T-helper 1 cell (primary cell): ENCODE measurements at regions not wholly inside any gene's neighbourhood (a gene's known extent, or its start where the extent isn't known, plus 50 kb on each side); places are given as distances from the start of the nearest gene placed in this dataset.
"Not testable (repeated sequence)": the region's sequence is repeated elsewhere in the genome, so short reads cannot be mapped to it uniquely, and the experiment has no call there.

Source experiments
- DNase-seq, 5 donors: peaks; one replicate each; pipeline ENCODE4 v3.0.0-alpha.2; 2012 to 2020

GRCh38 chr12:47343684-47344567 lies 264.2 kb upstream of the AMIGO2 start:
- no peak for DNase-seq

DNA sequence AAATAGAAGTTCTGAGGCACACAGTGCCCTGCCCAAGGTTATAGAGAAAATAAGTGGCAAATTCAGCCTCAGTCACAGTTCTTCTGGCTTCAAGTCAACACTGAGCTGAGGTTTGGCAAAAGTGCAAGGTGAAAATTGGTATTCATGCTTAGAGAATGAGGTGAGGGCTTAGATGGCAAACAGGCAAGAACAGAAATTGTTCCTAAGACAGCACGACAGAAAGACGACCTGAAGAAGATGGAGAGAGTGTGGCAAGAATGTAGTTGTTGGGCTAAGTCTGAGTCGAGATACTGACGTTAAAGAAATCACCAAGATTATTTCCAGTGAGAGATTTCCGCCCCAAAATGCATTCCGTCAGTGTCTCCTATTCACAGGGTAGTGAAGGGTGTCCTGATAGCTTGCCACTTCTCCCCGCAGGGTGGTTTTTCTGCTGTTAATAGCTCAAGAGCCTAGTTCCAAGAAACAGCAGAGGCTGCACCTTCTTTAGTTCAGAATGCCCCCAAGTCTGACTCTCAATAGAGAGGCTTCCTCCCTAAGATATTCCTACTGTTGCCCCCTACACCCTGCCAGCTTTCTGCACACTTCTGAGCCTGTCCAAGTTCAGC lies 260.8 kb upstream of the AMIGO2 start:
- no peak for DNase-seq

GRCh38 chr12:47337581-47337980 lies 257.8 kb upstream of the AMIGO2 start:
- no peak for DNase-seq

- not testable (repeated sequence) for DNase-seq
Measured at GRCh38 chr12:47333271-47333858, 253.6 kb upstream of the AMIGO2 start.

DNA sequence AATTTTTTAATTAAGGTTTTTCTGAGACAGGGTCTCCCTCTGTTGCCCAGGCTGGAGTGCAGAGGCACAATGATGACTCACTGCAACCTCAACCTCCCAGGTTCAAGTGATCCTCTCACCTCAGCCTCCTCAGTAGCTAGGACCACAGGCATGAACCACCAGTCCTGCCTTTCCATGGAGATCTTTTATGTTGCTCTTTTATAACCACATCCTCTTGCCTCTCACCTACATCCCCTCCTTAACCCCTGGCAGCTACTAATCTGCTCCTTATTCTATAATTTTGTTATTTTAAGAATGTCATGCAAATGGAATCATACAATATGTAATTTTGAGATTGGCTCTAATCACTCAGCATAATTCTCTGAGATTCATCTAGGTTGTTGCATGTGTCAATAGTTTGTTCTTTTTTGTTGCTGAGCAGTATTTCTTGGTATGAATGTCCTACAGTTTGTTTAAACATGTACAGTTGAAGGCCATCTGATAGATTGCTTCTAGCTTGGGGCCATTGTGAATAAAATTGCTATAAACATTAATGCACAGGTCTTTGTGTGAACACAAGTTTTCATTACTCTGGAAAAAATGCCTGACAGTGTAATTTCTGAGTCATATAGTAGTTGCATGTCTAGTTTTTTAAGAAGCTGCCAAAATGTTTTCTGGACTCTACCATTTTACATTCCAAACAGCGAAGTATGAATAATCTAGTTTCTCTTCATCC lies 249.2 kb upstream of the AMIGO2 start:
- no peak for DNase-seq

DNA sequence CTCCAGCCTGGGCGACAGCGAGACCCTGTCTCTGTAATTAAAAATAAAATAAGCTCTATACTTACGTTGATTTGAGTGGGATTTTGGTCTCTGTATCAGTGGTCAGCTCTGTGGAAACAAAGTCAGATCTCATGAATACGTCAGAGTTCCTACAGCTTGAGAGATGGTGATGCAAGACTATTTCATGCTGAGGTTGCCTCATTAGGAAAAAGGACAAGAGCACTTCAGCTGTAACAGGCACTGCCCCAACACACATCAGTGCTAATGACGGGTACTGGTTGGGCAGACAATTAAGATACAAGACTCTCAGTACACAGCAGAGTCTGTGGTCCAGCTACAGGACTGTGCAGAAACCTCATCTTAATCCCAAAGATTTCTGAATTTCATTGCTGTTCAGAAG lies 246.4 kb upstream of the AMIGO2 start:
- no peak for DNase-seq

DNA sequence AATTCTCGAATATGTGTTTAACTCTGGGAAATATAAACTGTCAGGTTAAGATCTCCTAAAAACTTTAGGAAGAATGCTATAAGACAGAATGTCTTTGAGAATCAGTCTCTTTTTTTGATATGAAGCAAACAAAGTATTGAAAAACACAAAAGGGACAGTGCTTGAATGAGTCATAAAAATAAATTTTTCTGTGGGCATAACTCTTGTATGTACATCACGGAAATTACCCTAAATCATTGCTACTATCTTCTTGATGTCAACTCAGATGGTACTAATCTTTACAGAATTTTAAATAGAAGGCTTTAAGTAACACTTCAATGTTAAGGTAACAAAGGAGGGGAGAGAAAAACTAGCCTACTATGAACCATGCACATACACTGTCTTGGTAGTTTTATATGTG lies 244.0 kb upstream of the AMIGO2 start:
- DNase-seq: no peak

DNA sequence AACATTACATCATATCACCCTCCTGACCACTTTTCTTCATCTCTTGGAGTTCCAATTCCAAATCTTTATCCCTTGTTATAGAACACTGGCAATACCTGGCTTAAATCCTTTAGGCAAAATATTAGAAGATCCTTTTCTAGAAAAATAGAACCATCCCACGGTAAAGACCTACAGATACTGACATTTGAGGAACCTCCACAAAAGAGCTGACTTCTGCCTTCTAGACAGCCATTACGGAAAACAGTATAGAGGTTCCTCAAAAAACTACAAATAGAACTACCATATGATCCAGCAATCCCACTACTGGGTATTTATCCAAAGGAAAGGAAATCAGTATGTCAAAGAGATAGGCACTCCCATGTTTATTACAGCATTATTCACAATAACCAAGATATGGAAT lies 241.7 kb upstream of the AMIGO2 start:
- no peak for DNase-seq

DNA sequence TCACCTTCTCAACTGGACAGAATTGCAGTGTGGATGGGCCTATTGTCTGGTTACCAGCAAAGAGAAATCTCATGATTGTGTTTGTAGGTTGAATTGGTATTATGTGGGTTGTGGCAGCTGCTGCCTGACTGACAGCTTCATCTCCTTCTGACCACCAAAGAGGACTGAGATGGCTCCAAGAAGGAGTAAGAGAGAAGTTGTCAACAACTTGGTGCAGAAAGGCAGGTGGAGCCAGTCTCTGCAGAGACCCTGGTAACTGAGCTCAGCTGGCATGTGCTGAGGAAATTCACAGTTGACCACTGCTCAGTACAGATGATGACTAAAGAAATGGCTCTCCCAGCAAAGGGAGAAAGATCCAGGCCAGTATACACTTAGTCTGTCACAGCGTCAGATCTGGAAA lies 240.0 kb upstream of the AMIGO2 start:
- DNase-seq: no peak

DNA sequence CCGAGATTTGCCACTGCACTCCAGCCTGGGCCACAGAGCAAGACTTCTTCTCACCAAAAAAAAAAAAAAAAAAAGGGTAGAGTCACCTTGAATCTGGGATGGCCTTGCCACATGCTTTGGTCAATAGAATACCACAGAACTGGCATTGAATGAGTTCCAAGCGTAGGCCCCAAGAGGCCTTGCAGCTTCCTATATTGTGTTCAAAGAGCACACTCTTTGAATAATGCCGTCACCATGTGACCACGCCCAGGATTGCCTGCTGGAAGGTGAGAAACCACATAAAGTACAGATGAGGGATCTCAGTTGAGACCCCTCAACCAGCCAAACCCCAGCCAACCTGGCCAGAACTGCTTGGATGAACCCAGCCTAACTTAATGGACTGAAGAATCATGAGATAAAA lies 239.2 kb upstream of the AMIGO2 start:
- peak in 1 of 5 donors; percentile 20 for DNase-seq

DNA sequence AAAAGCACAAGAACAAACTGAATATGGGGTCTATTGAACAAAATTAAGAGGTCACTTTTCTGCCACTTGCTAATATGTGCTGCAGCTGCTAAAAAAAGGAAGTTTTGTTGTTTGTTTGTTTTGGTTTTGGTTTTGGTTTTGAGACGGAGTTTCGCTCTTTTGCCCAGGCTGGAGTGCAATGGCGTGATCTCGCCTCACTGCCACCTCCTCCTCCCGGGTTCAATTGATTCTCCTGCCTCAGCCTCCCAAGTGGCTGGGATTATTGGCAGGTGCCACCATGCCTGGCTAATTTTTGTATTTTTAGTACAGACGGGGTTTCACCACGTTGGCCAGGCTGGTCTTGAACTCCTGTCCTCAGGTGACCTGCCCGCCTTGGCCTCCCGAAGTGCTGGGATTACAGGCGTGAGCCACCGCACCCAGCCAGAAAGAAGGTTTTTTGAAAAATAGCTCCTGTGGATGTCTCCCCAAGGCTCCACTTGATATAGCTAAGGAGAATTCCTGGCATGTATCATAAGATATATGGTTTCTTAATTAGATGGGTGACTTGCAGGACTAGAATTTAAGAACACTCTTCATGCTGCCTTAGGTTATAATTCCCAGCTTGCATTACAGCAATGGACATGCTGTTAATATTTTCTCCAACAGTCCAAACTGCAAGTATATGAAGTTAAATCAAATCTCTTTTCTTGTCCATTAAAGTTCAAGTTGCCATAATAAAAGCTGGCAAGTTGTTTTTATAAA lies 237.6 kb upstream of the AMIGO2 start:
- DNase-seq: peak in 1 of 5 donors; percentile 52

DNA sequence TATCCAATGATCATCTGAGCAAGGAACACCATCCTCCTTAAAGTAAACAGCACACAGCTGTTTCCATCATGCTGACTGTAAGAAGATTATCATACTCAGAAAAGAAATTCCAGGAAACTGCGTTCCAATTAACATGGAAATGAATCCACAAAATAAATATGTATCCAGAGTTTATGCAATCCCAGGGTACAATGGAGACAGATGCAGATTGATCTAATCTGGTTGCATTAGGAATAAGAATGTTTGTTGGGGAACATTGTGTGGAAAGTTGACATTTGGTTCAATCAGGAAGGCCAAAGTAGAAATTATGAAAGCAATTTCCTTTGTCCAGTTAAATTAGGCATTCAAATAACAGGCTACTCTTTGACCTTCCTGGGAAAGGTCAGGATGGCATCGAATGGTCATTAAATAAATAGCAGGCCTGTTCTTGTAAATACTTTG lies 236.9 kb upstream of the AMIGO2 start:
- DNase-seq: no peak

GRCh38 chr12:47314996-47315395 lies 235.2 kb upstream of the AMIGO2 start:
- no peak for DNase-seq

DNA sequence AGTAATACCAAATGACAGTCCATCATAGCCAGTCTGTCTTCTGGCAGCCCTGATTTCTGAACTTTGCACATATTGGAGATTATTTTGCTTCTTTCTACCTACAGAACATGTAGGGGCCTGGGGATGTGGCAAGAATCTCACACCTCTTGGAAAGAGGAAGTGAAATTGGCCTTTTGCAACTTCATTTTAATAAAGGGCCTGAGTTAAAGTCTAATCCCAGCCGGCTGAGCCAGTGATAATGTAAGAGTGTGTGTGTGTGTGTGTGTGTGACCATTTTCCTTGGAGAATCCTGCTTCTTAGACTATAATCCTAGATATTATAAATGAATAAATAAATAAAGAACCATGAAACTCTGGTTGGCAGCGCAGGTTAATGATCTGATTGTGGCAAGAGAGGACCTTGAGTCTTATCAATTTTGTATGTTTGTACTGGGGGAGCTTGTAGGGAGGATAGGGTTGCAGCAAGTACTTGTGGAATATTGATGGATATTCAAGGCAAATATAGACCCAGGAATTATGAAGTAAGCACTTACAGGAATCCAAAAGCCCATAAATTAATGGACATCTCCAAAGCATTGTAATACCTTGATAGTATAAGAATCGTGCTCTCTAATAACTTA lies 233.2 kb upstream of the AMIGO2 start:
- no peak for DNase-seq

DNA sequence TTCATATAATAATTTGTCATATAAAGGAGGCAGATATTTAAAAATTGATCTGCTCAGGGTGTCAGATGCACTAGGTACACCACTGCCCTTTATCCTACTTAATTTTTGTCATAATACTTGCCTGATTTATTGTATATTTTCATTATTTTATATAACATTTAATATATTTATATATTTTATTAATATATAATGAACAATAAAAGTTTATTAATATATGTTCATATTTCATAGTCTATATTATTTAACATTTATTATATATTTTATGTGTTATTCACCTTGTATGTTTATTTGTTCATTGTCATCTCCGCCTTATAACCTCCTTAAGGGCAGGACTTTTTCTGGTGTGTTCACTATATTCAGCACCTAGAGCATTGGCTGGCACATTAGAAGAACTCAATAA lies 232.4 kb upstream of the AMIGO2 start:
- DNase-seq: no peak

GRCh38 chr12:47311568-47311967 lies 231.8 kb upstream of the AMIGO2 start:
- DNase-seq: no peak

DNA sequence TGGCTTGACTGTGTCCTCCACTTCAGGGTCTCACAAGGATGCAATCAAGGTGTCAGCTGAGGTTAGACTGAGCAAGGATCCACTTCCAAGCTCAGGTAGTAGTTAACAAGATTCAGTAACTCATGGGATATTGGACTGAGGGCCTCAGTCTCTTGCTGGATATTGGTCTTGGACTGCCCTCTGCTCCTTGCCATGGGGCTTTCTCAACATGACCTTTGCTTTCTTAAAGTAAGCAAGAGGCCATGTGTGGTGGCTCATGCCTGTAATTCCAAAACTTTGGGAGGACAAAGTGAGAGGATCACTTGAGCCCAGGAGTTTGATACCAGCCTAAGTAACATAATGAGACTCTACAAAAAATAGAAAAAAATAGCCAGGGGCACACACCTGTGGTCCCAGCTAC lies 231.3 kb upstream of the AMIGO2 start:
- DNase-seq: no peak

GRCh38 chr12:47308672-47309071 lies 228.9 kb upstream of the AMIGO2 start:
- DNase-seq: no peak

DNA sequence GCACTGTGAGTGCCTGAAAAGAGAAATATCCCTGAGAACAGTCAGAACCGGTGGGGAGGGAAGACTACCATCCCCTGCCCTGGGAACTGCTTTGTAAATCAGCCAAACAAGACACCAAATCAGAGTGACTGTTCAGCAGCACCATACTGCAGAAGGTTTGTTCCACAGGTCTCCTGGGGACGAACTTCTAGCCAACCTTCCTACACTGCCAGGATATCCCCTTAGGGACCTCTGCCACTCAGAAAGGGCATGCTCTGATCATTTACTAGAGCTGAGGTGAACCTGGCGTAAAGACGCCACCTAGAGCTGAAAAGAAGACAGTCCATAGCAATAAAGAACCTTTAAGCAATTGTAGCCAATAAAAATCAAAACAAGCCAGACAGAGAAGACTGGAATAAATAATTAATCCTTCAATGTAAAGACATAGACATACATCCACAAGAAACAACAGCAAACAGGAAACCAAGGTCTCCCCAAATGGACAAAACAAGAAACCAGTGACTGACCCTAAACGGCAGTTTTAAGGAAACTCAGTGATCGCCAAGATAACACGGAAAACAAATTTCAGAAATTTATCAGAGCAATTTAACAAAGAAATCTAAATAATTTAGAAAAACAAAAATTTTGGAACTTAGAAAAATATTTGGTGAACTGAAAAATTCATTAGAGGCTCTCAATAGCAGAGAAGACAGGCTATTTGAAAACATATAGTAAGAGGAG lies 228.1 kb upstream of the AMIGO2 start:
- DNase-seq: peak in 4 of 5 donors; percentile 21 to 83 (median 35)

- peak in 2 of 5 donors; percentile 35 to 78 for DNase-seq
Measured at GRCh38 chr12:47306773-47307679, 227.3 kb upstream of the AMIGO2 start.
